HG02852 (cell line): ENCODE measurements at regions not wholly inside any gene's neighbourhood (a gene's known extent, or its start where the extent isn't known, plus 50 kb on each side); places are given as distances from the start of the nearest gene placed in this dataset.
"Not testable (repeated sequence)": the region's sequence is repeated elsewhere in the genome, so short reads cannot be mapped to it uniquely, and the experiment has no call there.

Experiments used
- ATAC-seq: cut with Tn5 transposase; IDR thresholded peaks from one replicate; pipeline ENCODE4 v1.9.1; 2021; ENCODE audit warnings: mild to moderate bottlenecking, moderate library complexity; ENCODE audit not compliant: unreplicated experiment

- ATAC-seq: no peak
These were observed 253.2 kb upstream of the IGFBP7 start for GRCh38 chr4:57363346-57363745.

GRCh38 chr4:57360681-57361080 lies 250.5 kb upstream of the IGFBP7 start:
- ATAC-seq: no peak

GRCh38 chr4:57355101-57355665 lies 245.0 kb upstream of the IGFBP7 start:
- ATAC-seq: no peak

GRCh38 chr4:57351731-57352130 lies 241.5 kb upstream of the IGFBP7 start:
- no peak for ATAC-seq

- no peak for ATAC-seq
These were observed 234.1 kb upstream of the IGFBP7 start for GRCh38 chr4:57344296-57344695.

GRCh38 chr4:57342411-57342810 lies 232.2 kb upstream of the IGFBP7 start:
- no peak for ATAC-seq

- ATAC-seq: not testable (repeated sequence)
These were observed 228.7 kb upstream of the IGFBP7 start for GRCh38 chr4:57338861-57339260.

- no peak for ATAC-seq
These were observed 223.5 kb upstream of the IGFBP7 start for GRCh38 chr4:57333684-57334083.

- no peak for ATAC-seq
These were observed 221.8 kb upstream of the IGFBP7 start for GRCh38 chr4:57331959-57332358.

- ATAC-seq: no peak
These were observed 219.1 kb upstream of the IGFBP7 start for GRCh38 chr4:57329279-57329678.

- no peak for ATAC-seq
These were observed 214.6 kb upstream of the IGFBP7 start for GRCh38 chr4:57324673-57325307.

- no peak for ATAC-seq
These were observed 210.7 kb upstream of the IGFBP7 start for GRCh38 chr4:57320849-57321248.

GRCh38 chr4:57320217-57320616 lies 210.0 kb upstream of the IGFBP7 start:
- ATAC-seq: no peak

GRCh38 chr4:57318703-57319102 lies 208.5 kb upstream of the IGFBP7 start:
- no peak for ATAC-seq

GRCh38 chr4:57314636-57315035 lies 204.5 kb upstream of the IGFBP7 start:
- ATAC-seq: no peak

- no peak for ATAC-seq
These were observed 202.1 kb upstream of the IGFBP7 start for GRCh38 chr4:57312296-57312695.

GRCh38 chr4:57309658-57310057 lies 199.5 kb upstream of the IGFBP7 start:
- no peak for ATAC-seq

GRCh38 chr4:57308301-57308700 lies 198.1 kb upstream of the IGFBP7 start:
- ATAC-seq: no peak

GRCh38 chr4:57305836-57306235 lies 195.7 kb upstream of the IGFBP7 start:
- ATAC-seq: no peak

- no peak for ATAC-seq
These were observed 193.0 kb upstream of the IGFBP7 start for GRCh38 chr4:57303012-57303751.

- not testable (repeated sequence) for ATAC-seq
These were observed 190.1 kb upstream of the IGFBP7 start for GRCh38 chr4:57300300-57300699.

- no peak for ATAC-seq
These were observed 181.7 kb upstream of the IGFBP7 start for GRCh38 chr4:57291911-57292310.
